CD1c-positive myeloid dendritic cell (primary cell): ENCODE measurements at regions not wholly inside any gene's neighbourhood (a gene's known extent, or its start where the extent isn't known, plus 50 kb on each side); places are given as distances from the start of the nearest gene placed in this dataset.
A peak's percentile ranks its signal among the peaks of the same experiment; 100 is the strongest.

ENCODE experiments used
- DNase-seq: peaks from one replicate; pipeline ENCODE4 v3.0.0-alpha.2; 2016; ENCODE audit errors: extremely low spot score

DNA sequence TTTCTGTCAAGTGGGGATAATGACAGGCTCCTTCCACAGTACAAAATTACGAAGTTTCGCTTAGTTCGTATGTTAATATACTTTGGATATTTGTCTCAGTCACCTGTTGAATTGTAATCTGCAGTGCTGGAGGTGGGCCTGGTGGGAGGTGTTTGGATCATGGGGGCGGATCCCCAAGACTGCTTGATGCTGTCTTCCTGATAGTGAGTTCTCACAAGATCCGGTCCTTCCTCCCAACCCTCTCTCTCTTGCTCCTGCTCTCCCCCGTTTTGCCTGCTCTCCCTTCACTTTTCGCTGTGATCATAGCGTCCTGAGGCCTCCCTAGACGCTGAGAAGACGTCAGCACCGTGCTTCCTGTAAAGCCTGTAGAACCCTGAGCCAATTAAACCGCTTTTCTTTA lies 97.1 kb upstream of the EPB41L3 start:
- no peak for DNase-seq

- no peak for DNase-seq
These were observed 95.3 kb upstream of the EPB41L3 start for GRCh38 chr18:5639131-5639530.

GRCh38 chr18:5632041-5632440 lies 88.2 kb upstream of the EPB41L3 start:
- no peak for DNase-seq

GRCh38 chr18:5630900-5631413 lies 87.2 kb upstream of the EPB41L3 start:
- DNase-seq, result no peak

GRCh38 chr18:5630057-5630899 lies 86.5 kb upstream of the EPB41L3 start:
- DNase-seq, result peak; percentile 60

DNA sequence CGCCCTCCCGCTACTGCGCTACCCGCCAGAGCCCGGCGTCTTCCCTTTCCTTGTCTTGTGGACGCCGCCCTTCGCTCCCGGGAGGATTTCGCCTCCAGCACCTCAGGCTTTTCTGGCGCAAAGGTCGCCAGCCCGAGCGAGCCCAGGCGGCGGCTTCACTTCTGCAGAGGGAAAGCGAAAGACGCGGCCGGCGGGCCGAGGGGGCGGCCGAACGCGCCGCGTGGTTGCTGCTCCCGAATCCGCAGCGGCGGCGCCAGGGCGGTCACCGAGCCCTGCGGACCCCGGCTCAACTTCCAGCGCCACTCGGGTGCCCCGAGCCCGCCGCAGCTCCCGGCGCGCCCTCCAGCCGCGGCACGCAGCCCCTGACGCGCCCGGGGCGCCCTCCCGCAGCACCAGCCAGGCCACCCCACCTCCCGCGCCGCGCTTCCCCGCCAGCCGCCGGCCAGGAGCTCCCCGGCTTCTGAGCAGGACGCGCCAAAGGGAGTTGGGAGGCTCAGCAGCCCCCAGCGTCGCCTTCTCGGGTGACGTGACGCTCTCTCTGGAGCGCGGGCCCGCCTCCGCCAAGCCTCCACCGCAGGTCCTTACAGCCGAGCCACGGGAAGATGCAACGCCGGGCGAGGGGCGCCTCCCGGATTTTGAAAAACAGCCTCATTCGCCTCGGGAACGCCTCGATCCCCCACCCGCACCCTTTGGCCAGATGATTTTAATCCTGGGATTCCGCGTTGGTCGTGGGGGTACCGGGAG lies 84.9 kb upstream of the EPB41L3 start:
- peak; percentile 61 for DNase-seq

DNA sequence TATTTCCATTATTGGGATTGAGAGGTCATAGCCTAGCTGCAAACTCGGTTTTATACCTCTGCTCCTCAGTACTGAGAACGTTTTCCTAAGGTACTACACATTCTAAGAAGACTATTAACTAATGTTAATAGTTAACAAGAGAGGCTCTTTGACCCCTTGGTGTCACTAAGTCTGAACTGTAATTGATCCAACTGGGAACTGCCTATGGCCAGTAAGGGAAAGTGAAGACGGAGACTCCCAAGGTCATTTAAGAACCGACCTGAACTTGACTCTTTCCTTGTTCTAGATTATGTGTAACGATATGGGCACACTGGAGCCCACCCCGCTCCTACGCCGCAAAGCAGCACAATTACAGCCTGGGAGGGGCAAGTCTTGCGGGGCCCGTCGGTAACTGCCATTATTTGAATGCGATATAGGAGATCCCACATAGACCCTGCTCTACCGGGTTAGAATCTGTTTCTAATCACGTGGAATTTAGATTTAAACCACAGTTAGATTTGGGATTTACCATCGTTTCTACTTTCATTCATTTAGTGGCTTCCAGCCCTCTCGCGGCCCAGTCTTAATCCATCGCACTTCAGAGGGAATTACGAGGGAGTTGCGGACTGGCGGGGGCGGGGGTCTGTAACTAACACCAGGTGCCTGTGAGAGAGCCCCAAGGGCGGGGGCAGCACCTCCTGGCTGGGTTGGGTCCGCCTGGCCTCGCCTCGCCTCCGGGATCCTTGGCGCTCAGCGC lies 84.1 kb upstream of the EPB41L3 start:
- DNase-seq, result no peak

GRCh38 chr18:5626130-5626880 lies 82.5 kb upstream of the EPB41L3 start:
- DNase-seq, result peak; percentile 52

GRCh38 chr18:5625076-5625475 lies 81.3 kb upstream of the EPB41L3 start:
- DNase-seq, result no peak

DNA sequence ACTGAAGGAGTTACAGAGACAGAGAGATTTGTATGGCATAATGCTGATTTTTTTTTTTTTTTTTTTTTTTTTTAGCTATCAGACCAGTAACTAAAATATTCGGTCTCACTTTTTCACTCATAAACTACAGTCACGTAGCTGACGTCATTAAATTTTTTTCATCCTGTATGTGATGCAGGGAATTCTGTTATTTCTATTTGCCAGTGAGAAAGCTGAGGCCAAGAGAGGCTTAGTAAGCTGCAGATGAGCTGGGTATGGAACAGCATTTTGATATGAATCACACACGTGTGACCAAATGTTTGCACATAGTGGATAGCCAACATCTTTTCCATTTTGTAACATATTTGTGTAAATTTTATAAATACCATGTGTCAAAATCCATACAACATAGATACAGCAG lies 79.1 kb upstream of the EPB41L3 start:
- no peak for DNase-seq

- no peak for DNase-seq
These were observed 76.5 kb upstream of the EPB41L3 start for GRCh38 chr18:5620289-5620688.

DNA sequence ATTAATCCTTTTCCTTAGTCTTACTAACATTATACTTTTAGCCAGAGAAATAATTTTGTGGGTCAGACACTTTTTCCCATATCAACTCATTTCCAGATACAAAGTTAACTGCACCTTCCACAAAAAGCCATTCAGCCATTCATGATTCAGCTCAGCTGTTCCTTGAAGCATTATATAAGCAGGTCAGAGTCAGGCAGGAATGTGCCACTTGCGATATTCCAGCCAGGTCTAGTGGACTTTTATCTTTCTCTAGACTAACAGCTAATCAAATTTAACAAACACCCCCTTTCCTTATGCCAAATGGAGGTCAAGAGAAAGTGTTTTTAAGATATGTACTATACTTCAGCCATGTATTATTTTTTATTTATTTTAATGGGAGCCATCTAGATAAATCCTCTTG lies 75.6 kb upstream of the EPB41L3 start:
- DNase-seq, result no peak

DNA sequence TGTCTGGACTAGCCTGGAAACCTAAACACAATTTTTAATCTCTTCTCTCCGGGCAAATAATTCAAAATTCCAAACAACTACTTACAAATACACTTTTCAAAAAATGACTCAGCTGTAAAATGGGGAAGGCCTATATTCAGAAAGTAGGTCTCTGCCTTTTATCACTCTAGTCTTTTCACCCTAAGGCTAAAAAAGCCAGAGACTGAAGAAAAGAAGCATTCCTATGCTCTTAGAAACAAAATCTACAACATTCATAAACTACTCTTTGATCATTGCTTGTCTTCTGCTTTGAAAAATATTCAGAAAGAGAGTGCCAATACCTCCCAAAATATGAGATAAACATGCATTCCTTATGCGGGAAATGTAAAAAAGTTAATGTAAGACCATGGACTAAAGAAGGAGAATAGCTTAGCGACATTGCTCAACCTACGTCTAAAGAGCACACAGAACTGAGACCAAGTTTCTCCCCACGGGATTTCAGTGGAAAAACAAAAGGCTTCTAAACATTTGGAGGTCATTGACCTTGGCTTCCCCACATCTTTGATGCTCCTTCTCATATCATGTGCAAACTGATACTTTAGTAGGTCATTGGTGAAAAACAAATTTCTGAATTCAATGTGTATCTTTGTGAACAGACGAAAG lies 74.4 kb upstream of the EPB41L3 start:
- DNase-seq, result no peak

DNA sequence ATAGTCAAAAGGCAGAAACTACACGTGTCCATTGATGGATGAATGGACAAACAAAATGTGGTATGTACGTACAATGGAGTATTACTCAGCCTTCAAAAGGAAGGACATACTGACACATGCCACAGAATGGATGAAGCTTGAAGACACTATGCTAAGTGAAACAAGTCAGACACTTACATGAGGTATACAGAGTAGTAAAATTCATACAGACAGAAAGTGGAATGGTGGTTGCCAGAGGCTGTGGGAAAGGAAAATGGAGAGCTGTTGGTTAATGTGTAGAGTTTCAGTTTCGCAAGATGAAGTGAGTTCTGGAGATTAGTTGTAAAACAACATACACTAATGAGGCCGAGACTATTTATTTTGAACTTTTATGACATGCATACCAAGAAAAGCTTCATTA lies 67.4 kb upstream of the EPB41L3 start:
- DNase-seq, result no peak

GRCh38 chr18:5608846-5609245 lies 65.0 kb upstream of the EPB41L3 start:
- DNase-seq, result no peak

GRCh38 chr18:5606951-5607350 lies 63.2 kb upstream of the EPB41L3 start:
- no peak for DNase-seq

DNA sequence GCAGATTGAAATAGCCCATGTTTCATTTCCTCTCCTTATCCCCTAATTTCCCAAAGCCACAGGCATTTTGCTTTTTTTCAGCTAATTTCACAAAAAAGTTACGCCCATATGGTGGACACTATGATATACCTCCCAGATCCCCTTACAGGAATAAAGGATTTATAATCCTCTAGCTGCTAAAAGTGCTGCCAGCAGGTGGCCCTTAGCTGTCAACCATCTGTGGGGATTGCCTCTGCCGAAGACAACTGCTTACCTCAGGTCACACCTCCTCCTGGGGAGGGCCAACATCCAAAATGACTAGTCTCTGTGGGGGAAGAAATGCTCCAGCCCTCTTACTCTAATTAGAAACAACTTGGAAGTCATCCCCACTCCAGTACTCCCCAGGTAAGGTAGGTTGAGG lies 61.0 kb upstream of the EPB41L3 start:
- no peak for DNase-seq

DNA sequence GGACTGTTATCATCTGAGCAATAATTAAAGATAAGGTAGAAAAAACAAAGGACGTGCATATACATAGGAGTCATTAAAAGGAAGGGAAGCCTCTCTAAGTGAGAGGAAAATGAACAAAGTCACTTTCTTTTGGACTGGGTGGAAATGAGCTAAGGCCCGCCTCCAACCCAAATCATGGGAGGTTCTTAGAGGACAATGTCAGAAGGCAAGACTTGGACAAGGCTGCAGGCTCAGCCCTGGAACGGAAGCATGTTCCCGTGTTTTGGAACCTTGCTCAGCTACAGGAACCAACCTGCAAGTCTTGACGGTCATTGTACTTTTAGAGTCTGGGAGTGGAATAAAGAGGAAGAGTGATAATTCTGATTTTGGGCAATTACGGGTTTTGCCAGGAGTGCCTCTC lies 59.4 kb upstream of the EPB41L3 start:
- no peak for DNase-seq

GRCh38 chr18:5601188-5601624 lies 57.4 kb upstream of the EPB41L3 start:
- DNase-seq, result no peak

- DNase-seq, result peak; percentile 52
These were observed 56.7 kb upstream of the EPB41L3 start for GRCh38 chr18:5600378-5601071.
